Activated naive CD8-positive, alpha-beta T cell treated with anti-CD3 and anti-CD28 coated beads, Interleukin-2, amount 10 ng/mL, durations not matched to agents 7 days and 5 days (primary cell): ENCODE measurements at regions not wholly inside any gene's neighbourhood (a gene's known extent, or its start where the extent isn't known, plus 50 kb on each side); places are given as distances from the start of the nearest gene placed in this dataset.
"Not testable (repeated sequence)": the region's sequence is repeated elsewhere in the genome, so short reads cannot be mapped to it uniquely, and the experiment has no call there.

ENCODE experiments used
- ATAC-seq: fragments of 150-1000 bp; cut with Tn5 transposase; one replicate; pipeline ENCODE4 v1.10.0; 2021; ENCODE audit warnings: low read depth, moderate library complexity
- POLR2A ChIA-PET: fragments of 350-600 bp; sonication (Branson Sonifier 250); formaldehyde crosslinking; loops from one replicate; lab custom pipeline; 2021; ENCODE audit warnings: antibody characterized with exemption; lab: Charles Lee
- DNase-seq: peaks from one replicate; pipeline ENCODE4 v3.0.0; 2021
- H3K27ac Mint-ChIP-seq: one replicate; pipeline ENCODE4 v1.8.0; 2022; ENCODE audit warnings: mild to moderate bottlenecking, mixed read lengths
- H3K27me3 Mint-ChIP-seq: one replicate; pipeline ENCODE4 v1.8.0; 2022; ENCODE audit warnings: mild to moderate bottlenecking, moderate library complexity, mixed read lengths
- H3K36me3 Mint-ChIP-seq: one replicate; pipeline ENCODE4 v1.8.0; 2021; ENCODE audit warnings: mild to moderate bottlenecking, mixed read lengths
- H3K4me1 Mint-ChIP-seq: one replicate; pipeline ENCODE4 v1.8.0; 2021; ENCODE audit warnings: mixed read lengths
- H3K4me3 Mint-ChIP-seq: one replicate; pipeline ENCODE4 v1.8.0; 2022; ENCODE audit warnings: mild to moderate bottlenecking, moderate library complexity, mixed read lengths
- H3K9me3 Mint-ChIP-seq: one replicate; pipeline ENCODE4 v1.8.0; 2021; ENCODE audit warnings: mixed read lengths

DNA sequence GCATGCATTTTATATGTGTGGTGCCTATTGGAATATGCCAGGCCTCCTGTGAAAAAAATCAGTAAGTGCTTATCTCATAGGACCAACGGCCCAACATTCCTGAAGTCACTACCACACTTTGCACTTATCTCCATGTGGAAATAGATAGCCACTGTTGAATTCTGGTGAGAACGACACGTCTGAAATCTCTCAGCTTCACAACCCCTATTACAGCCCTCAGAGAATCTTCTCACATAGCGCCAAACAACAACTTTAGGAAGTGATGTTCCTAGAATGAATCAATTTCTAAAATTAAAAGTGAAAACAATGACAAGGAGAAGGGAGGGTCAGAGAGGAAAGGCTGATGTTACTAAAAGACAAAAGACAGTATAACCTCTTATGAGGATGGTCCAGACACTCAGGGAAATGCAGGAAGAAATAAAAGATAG is 270.8 kb upstream of the BTG1 start:
- Mint-ChIP-seq H3K9me3 (peaks cover 9% of the 10 kb centered on the region), H3K27me3 (no peaks in the 10 kb centered on the region), H3K4me3 (no peak overlapping the region), H3K4me1 (peaks cover 10% of the 10 kb centered on the region), H3K36me3 (peaks cover 15% of the 10 kb centered on the region), H3K27ac (no peak overlapping the region)
- POLR2A ChIA-PET = no interaction called here
- ATAC-seq = no peak
- DNase-seq = no peak

DNA sequence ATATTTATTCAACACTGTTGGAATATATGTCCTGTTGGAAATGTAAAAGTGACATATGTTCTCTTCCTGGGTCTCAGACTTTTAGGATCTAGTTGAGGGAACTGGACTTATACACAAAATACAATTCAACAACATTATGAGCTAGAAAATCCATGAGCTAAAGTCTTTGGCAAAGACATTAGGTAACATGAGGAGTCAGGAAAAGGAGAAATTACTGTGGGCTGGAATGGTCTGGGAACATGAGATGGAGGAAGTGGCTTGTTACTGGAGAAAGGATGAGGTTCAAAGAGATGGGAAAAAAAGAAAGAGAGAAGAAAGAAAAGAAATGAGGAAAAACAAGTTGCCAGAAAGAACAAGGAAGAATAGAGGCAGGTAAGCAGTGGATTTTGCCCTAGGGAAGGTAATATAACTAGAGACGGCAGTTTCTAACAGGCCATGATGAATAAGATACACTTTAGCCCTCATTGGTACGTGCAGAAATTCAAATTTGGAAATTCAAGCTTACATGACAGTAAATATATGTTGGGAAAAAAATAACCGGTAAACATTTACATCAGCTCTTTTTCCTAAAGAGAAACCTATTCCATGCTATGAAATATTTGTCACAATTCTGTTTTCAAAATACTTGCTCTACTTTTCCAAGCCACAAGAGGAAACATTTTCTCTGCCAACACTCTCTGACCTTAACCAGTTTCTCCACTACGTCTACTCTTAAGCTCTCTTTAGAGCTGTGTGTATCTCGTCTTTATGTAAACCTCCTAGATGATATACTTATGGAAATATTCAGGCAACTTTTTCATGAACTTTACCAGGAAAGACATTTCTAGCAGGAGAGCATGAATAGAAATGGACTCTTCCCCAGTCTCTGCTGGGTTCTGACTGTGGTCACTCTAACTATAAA is 268.8 kb upstream of the BTG1 start:
- Mint-ChIP-seq H3K4me1 (peaks cover 6% of the 10 kb centered on the region), H3K9me3 (peaks cover 5% of the 10 kb centered on the region), H3K4me3 (no peak overlapping the region), H3K36me3 (peaks cover 13% of the 10 kb centered on the region), H3K27ac (no peak overlapping the region), H3K27me3 (no peaks in the 10 kb centered on the region)
- ATAC-seq (no peak), DNase-seq (no peak)
- POLR2A ChIA-PET = interaction anchor here (0.7 kb wide), 1 partner anchor 147 kb away, joined by 3 read pairs; no protein-coding TSS in a partner anchor

DNA sequence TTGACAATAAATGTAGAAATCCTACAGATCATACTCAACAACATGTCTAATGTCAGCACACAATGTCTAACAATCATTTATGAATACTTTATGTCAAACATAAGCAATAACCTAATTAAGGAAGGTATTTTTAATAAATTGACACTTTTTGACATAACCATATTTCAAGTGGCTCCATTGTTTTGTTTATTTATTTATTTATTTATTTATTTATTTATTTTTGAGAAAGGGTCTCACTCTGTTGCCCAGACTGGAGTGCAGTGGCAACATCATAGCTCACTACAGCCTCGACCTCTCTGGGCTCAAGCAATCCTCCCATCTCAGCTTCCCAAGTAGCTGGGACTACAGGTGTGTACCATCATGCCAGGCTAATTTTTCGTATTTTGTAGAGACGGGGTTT is 267.6 kb upstream of the BTG1 start:
- H3K27ac Mint-ChIP-seq = no peak overlapping the region
- DNase-seq (no peak), ATAC-seq (no peak)
- POLR2A ChIA-PET = no interaction called here
- no peaks in the 10 kb centered on the region for H3K27me3 Mint-ChIP-seq
- H3K4me1 Mint-ChIP-seq = peaks cover 6% of the 10 kb centered on the region
- peaks cover 15% of the 10 kb centered on the region for H3K36me3 Mint-ChIP-seq
- H3K4me3 Mint-ChIP-seq = no peak overlapping the region
- peaks cover 5% of the 10 kb centered on the region for H3K9me3 Mint-ChIP-seq

DNA sequence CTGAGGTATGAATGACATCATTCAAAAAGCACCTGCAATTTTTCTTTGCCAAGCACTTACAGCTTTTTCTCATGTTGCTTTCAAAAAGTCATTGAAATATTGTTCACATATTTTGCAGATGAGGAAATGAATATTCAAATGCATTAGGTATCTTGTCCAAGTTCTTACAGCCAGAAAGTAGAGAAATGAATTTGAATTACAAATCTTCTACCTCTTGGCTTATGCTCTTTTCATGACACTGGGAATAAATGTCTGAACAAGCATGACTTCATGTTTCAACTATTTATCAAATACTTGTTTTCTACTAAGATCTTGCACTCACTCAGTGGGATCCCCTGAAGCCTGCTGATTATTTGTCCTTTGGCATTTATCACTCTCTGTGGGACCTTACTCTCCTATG is 267.2 kb upstream of the BTG1 start:
- no peak overlapping the region for H3K27ac Mint-ChIP-seq
- H3K9me3 Mint-ChIP-seq = peaks cover 4% of the 10 kb centered on the region
- no peak for ATAC-seq
- no peak for DNase-seq
- peaks cover 14% of the 10 kb centered on the region for H3K36me3 Mint-ChIP-seq
- H3K4me1 Mint-ChIP-seq = peaks cover 10% of the 10 kb centered on the region
- no peak overlapping the region for H3K4me3 Mint-ChIP-seq
- H3K27me3 Mint-ChIP-seq = no peaks in the 10 kb centered on the region
- POLR2A ChIA-PET = no interaction called here

DNA sequence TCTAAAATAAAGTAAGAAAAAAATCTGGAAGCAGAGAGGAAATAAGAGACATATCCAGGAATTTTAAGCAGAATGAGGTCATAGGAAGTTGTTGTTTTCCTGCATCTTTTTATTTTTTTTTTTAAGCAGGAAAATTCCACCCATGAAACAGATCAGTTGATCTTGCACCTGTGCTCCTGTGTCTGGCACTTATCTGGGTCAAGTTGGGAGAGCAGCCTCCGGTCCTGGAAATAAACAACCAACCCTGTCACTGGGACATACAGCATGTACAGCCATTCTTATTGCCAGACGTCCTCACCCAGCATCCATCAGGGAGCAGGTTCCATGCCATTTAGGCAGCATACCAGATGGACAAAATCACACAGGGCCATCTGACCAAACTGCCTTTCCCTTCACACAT is 266.0 kb upstream of the BTG1 start:
- ATAC-seq (no peak), DNase-seq (no peak)
- H3K27me3 Mint-ChIP-seq = no peaks in the 10 kb centered on the region
- H3K9me3 Mint-ChIP-seq = peaks cover 4% of the 10 kb centered on the region
- H3K27ac Mint-ChIP-seq = no peak overlapping the region
- H3K4me1 Mint-ChIP-seq = peaks cover 12% of the 10 kb centered on the region
- peaks cover 6% of the 10 kb centered on the region for H3K36me3 Mint-ChIP-seq
- POLR2A ChIA-PET = no interaction called here
- H3K4me3 Mint-ChIP-seq = no peak overlapping the region

DNA sequence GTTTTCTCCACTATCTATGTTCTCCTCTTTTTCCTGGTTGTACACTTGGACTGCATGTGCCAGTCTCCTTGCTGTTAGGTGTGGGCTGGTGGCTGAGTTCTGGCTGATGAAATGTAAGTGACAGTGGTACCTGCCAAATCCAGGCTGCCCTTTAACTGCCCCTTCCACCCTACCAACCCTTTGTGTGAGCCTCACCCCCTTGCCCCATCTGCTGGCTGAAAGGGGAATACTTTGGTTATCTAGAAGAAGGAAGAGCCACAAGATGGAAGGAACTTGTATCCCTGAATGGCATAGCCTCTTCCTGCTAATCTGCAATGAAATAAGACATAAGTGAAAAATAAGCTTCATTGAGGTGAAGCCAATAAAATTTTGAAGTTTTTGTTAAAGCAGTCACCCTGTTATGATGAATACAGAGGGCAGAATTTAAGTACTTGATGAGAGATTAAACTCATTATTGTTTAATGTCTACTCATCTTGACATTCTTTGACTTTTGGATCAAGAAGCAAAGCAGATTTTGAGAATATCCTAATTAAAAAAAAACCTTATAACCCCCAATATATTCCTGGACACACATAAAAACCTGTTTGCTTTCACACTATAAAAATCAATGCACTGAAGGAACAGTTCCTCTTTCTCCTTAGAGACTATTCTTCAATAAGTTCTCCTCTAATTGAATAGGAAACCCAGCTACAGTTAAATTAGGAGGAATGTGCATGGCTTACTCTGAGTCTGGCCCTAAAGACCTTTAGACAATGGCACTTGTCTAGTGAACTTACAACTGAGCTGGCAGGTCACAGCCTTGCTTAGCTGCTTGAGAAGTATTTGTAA is 262.6 kb upstream of the BTG1 start:
- DNase-seq = peak; percentile 45
- Mint-ChIP-seq H3K36me3 (peaks cover 5% of the 10 kb centered on the region), H3K4me3 (no peak overlapping the region), H3K9me3 (no peaks in the 10 kb centered on the region), H3K27ac (peak overlapping the region; percentile 34), H3K4me1 (peaks cover 30% of the 10 kb centered on the region), H3K27me3 (no peaks in the 10 kb centered on the region)
- POLR2A ChIA-PET = interaction anchor here (0.6 to 10.0 kb wide), 4 partner anchors 9 to 263 kb away, joined by 3 to 248 read pairs (median 5); partner anchors contain the start of gene BTG1
- peak; percentile 30 for ATAC-seq

DNA sequence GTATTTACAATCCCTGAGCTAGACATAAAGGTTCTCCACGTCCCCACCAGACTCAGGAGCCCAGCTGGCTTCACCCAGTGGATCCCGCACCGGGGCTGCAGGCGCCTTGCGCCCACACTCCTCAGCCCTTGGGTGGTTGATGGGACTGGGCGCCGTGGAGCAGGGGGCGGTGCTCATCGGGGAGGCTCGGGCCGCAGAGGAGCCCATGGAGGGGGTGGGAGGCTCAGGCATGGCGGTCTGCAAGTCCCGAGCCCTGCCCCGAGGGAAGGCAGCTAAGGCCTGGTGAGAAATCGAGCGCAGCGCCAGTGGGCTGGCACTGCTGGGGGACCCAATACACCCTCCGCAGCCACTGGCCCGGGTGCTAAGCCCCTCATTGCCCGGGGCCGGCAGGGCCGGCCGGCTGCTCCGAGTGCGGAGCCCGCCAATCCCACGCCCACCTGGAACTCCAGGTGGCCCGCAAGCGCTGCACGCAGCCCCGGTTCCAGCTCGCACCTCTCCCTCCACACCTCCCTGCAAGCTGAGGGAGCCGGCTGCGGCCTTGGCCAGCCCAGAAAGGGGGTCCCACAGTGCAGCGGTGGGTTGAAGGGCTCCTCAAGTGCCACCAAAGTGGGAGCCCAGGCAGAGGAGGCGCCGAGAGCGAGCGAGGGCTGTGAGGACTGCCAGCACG is 260.9 kb upstream of the BTG1 start:
- not testable (repeated sequence) for H3K4me3 Mint-ChIP-seq

DNA sequence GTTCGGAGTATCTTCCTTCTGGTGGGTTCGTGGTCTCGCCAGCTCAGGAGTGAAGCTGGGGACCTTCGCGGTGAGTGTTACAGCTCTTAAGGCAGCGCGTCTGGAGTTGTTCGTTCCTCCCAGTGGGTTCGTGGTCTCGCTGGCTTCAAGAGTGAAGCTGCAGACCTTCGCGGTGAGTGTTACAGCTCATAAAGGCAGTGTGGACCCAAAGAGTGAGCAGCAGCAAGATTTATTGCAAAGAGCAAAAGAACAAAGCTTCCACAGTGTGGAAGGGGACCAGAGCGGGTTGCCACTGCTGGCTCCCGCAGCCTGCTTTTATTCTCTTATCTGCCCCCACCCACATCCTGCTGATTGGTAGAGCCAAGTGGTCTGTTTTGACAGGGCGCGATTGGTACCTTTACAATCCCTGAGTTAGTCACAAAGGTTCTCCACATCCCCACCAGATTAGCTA is 260.2 kb upstream of the BTG1 start:
- H3K27ac Mint-ChIP-seq = peak overlapping the region; percentile 91
- ATAC-seq, H3K27me3 Mint-ChIP-seq, H3K36me3 Mint-ChIP-seq, H3K9me3 Mint-ChIP-seq: not testable (repeated sequence)
- H3K4me1 Mint-ChIP-seq = peaks cover 51% of the 10 kb centered on the region
- POLR2A ChIA-PET = interaction anchor here (1.0 to 10.0 kb wide), 14 partner anchors 19 to 271 kb away, joined by 3 to 248 read pairs (median 4); partner anchors contain the start of gene BTG1
- peak; percentile 69 for DNase-seq
- H3K4me3 Mint-ChIP-seq = peak overlapping the region; percentile 88

More for the DNA sequence above, 260.9 kb upstream of the BTG1 start:
- not testable (repeated sequence) for H3K36me3 Mint-ChIP-seq, H3K27me3 Mint-ChIP-seq, H3K9me3 Mint-ChIP-seq, ATAC-seq
- POLR2A ChIA-PET = interaction anchor here (1.0 to 10.0 kb wide), 13 partner anchors 18 to 272 kb away, joined by 3 to 248 read pairs (median 4); partner anchors contain the start of gene BTG1
- peak; percentile 35 for DNase-seq
- H3K4me1 Mint-ChIP-seq = peaks cover 43% of the 10 kb centered on the region
- H3K27ac Mint-ChIP-seq = peak overlapping the region; percentile 91

DNA sequence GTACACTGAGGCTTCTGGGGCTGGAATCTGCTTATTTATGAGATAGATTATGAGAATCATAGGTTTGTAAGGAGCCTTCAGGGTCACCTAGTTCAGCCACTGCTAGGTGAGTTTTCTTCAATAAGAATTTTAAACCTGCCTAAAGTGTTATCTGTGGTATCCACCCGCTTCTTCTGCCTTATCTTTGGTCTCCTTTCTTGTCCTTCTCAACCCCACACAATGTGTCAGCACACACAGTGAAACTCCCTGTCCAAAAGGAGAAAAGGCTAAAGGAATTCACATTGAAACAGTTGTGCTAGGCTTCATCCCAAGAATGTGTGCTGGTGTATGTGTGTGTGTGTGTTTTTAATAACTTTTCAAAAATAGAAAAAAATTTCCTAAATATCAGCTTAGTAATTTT is 259.3 kb upstream of the BTG1 start:
- Mint-ChIP-seq H3K27me3 (no peaks in the 10 kb centered on the region), H3K27ac (peak overlapping the region; percentile 93), H3K9me3 (no peaks in the 10 kb centered on the region), H3K4me1 (peaks cover 58% of the 10 kb centered on the region), H3K4me3 (peak overlapping the region; percentile 64), H3K36me3 (peaks cover 10% of the 10 kb centered on the region)
- DNase-seq = no peak
- POLR2A ChIA-PET = interaction anchor here (1.3 to 10.0 kb wide), 8 partner anchors 25 to 271 kb away, joined by 4 to 248 read pairs (median 15); partner anchors contain the start of gene BTG1
- no peak for ATAC-seq

DNA sequence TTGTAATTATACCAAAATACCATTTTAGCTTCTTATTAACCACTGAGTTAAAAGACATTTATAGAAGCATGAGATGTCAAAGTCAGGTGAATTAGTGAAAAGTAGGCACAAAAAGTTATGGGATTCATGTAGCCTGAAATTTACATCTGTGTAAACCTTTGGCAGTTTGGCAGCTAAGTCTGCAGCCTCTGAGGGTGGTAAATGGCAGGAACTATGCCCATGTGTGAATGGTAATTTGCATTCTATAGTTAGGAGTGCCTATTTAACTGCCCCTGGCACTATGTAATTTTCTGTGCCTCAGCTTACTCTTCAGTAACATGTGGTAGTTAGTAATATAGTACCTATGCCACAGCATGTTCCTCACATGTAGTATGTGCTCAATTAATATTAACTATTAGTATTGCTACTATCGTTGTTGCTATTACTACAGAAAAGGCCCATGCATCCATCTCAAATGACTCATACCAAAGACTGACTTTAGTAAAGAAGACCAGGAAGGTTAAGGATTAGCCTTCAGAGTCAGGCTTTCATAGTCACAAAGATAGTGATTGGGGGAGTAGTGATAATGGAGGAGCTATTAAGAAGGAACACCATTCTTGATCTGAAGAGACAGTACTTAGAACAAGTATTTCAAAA is 258.7 kb upstream of the BTG1 start:
- Mint-ChIP-seq H3K27ac (peak overlapping the region; percentile 93), H3K4me3 (peak overlapping the region; percentile 73), H3K9me3 (no peaks in the 10 kb centered on the region), H3K4me1 (peaks cover 63% of the 10 kb centered on the region), H3K27me3 (no peaks in the 10 kb centered on the region), H3K36me3 (peaks cover 11% of the 10 kb centered on the region)
- POLR2A ChIA-PET = interaction anchor here (0.6 to 10.0 kb wide), 17 partner anchors 25 to 374 kb away, joined by 3 to 248 read pairs (median 4); partner anchors contain the start of gene BTG1
- ATAC-seq (no peak), DNase-seq (no peak)

DNA sequence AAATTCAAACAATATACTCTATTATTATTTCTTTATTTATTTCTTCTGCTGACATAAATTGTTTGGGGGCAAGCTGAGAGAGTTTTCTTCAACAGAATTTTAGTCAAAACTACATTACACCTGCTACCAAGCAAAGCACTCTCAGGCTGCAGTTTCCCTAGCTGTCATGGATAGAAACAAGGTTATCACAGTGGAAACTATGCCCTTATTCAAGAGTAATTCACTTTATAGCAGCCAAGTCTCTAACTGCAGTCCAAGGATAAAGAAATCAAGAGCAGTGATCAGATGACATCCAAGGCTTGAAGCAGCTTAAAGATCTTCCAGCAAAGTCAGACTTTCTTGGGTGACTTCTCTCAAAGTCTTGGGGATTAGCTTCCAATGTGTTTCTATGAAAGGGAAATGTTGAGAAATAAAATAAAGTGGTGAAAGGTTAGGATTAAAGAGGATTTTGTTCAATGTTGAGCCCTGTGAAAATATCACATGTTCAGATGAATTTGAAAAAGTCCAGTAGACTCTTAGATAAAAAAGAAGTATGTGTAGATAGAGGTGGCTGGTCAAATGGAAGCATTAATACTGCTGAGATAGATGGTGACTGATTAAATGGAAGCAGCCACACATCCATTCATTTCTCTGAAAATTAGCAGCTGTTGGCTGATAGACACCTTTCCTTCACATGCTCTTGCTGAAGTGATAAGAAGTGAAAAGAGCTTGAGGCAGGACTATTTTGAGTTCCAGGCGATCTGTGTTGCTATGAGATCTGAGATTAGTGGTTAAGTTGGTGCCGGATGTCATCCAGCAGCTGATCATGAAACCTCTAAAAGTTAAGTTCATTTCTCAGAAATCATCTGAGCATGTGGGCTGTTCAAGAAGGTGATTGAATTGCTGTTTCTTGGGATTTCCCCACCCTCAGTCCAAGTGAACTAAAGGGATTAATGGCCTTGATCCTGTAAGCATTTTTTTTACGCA is 257.8 kb upstream of the BTG1 start:
- no peaks in the 10 kb centered on the region for H3K9me3 Mint-ChIP-seq
- peaks cover 71% of the 10 kb centered on the region for H3K4me1 Mint-ChIP-seq
- no peaks in the 10 kb centered on the region for H3K27me3 Mint-ChIP-seq
- ATAC-seq (peak; percentile 79), DNase-seq (no peak)
- H3K27ac Mint-ChIP-seq = peak overlapping the region; percentile 93
- peak overlapping the region; percentile 73 for H3K4me3 Mint-ChIP-seq
- POLR2A ChIA-PET = interaction anchor here (0.6 to 10.0 kb wide), 18 partner anchors 24 to 373 kb away, joined by 3 to 248 read pairs (median 4); partner anchors contain the start of gene BTG1
- H3K36me3 Mint-ChIP-seq = peaks cover 10% of the 10 kb centered on the region
